ENCODE measurements at regions not wholly inside any gene's neighbourhood (a gene's known extent, or its start where the extent isn't known, plus 50 kb on each side); places are given as distances from the start of the nearest gene placed in this dataset.

DNA sequence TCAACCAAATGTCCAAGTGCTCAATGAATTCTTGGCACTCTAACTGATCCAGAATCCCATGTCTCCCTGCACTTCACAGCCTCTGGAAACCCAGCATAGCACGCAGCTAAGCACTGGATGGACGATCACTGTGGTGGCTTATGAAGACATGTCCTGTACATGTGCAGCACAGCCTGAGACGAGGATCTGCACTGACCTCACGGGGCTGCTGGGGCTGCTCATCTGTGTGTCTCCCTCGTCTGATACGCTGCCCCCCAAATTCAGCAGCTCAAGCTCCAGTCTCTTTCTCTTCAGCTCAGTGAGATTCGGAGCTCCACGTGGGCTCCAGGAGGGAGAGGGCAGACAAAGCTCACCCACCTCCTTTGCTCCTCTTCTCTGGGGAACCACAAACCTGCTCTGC is 126.9 kb downstream of the CPZ start:
- TF ChIP-seq, protein P1, sequence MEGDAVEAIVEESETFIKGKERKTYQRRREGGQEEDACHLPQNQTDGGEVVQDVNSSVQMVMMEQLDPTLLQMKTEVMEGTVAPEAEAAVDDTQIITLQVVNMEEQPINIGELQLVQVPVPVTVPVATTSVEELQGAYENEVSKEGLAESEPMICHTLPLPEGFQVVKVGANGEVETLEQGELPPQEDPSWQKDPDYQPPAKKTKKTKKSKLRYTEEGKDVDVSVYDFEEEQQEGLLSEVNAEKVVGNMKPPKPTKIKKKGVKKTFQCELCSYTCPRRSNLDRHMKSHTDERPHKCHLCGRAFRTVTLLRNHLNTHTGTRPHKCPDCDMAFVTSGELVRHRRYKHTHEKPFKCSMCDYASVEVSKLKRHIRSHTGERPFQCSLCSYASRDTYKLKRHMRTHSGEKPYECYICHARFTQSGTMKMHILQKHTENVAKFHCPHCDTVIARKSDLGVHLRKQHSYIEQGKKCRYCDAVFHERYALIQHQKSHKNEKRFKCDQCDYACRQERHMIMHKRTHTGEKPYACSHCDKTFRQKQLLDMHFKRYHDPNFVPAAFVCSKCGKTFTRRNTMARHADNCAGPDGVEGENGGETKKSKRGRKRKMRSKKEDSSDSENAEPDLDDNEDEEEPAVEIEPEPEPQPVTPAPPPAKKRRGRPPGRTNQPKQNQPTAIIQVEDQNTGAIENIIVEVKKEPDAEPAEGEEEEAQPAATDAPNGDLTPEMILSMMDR (conservative IDR thresholded peaks at IDR 0.05; ENCODE audit: low read depth, low read length), result no peak
- no peak for TF ChIP-seq EZH2 (IDR thresholded peaks at IDR 0.05; ENCODE audit: borderline replicate concordance, low read depth, low read length, poor library complexity, severe bottlenecking)

Measured in A673 (cell line).